IPS-15b (cell line): ENCODE measurements at regions not wholly inside any gene's neighbourhood (a gene's known extent, or its start where the extent isn't known, plus 50 kb on each side); places are given as distances from the start of the nearest gene placed in this dataset.

Source experiments
- H3K27me3 ChIP-seq: one replicate; pipeline ENCODE4 v1.6.1; 2013; ENCODE audit warnings: low read length; ENCODE audit not compliant: control insufficient read depth, insufficient read depth
- H3K36me3 ChIP-seq: one replicate; pipeline ENCODE4 v1.6.1; 2013; ENCODE audit warnings: low read length; ENCODE audit not compliant: control insufficient read depth, insufficient read depth
- H3K4me1 ChIP-seq: one replicate; pipeline ENCODE4 v1.6.1; 2013; ENCODE audit warnings: mild to moderate bottlenecking, low read length; ENCODE audit not compliant: control insufficient read depth, insufficient read depth
- H3K4me3 ChIP-seq: one replicate; pipeline ENCODE4 v1.5.1; 2013; ENCODE audit warnings: low read depth, low read length
- H3K9ac ChIP-seq: one replicate; pipeline ENCODE4 v1.6.1; 2013; ENCODE audit warnings: low read depth, mild to moderate bottlenecking, low read length
- H3K9me3 ChIP-seq: one replicate; pipeline ENCODE4 v1.6.1; 2013; ENCODE audit warnings: mild to moderate bottlenecking, low read length; ENCODE audit not compliant: control insufficient read depth, insufficient read depth

DNA sequence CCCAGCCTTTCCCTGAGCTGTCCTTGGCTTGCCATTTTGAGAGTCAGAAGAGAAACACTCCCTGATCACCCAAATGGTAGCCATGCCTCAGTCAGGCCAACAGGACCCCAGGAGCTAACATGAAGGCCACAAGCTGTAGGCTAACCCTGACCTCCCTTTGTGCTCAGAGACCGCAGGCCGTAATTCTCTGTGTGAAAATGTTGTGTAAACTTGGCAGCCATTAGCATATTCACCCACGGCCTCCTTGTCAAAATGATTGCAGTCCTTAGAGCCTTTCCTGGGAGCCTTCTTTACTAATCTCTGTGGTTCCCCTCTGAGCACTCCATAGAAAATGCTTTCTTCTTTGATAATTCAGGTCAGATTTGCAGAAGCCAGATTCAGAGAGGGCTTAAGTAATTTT, 418.9 kb downstream of the COG6 start:
- no peaks in the 10 kb centered on the region for H3K27me3 ChIP-seq
- H3K36me3 ChIP-seq = no peaks in the 10 kb centered on the region
- H3K9ac ChIP-seq = no peak overlapping the region
- no peaks in the 10 kb centered on the region for H3K9me3 ChIP-seq
- no peaks in the 10 kb centered on the region for H3K4me1 ChIP-seq
- H3K4me3 ChIP-seq = no peak overlapping the region

DNA sequence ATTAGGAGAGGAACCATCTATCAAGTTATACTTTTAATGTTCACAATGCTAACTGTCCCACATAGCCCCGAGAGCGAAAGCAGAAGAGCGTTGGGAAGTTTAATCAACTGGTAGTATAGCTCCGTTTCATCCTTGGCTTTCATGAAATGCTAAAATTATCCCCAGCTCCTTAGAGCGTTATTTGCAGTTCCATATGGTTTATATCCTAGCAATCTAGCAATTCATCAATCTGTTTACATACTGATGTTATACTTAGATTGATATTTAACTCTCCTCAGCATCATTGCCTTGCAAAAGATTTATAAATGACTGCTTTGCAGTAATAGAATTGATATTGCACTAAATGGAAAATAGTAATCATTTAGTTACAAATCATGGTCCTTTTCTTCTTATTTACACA, 419.8 kb downstream of the COG6 start:
- H3K9me3 ChIP-seq = no peaks in the 10 kb centered on the region
- no peak overlapping the region for H3K9ac ChIP-seq
- H3K4me3 ChIP-seq = no peak overlapping the region
- no peaks in the 10 kb centered on the region for H3K4me1 ChIP-seq
- H3K27me3 ChIP-seq = no peaks in the 10 kb centered on the region
- no peaks in the 10 kb centered on the region for H3K36me3 ChIP-seq

DNA sequence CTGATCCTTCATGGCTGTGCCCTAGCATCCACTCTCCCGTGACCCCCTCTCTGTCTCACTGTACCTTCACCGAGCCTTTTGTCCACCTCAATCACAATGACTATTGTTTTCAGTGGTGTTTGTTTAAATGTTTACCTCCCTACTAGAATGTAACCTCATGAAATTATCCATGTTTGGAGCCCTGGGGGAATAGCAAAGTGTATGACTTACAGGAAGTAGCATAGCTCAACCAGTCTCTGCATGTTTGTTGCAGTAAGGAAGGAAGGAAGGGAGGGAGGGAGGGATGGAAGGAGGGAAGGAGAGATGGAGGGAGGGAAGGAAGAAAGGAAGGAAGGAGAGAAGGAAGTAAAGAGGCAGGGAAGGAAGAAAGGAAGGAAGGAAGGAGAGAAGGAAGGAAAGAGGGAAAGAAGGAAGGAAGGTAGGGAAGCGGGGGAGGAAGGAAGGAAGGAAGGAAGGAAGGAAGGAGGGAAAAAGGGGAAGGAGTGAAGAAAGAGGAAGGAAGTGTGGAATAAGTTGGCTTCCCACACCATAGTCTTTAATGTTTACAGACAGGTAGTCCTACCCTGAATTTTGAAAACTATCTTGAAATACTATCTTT, 421.4 kb downstream of the COG6 start:
- Histone ChIP-seq H3K9ac (no peak overlapping the region), H3K36me3 (no peaks in the 10 kb centered on the region), H3K4me3 (no peak overlapping the region), H3K9me3 (no peaks in the 10 kb centered on the region), H3K4me1 (no peaks in the 10 kb centered on the region), H3K27me3 (no peaks in the 10 kb centered on the region)

DNA sequence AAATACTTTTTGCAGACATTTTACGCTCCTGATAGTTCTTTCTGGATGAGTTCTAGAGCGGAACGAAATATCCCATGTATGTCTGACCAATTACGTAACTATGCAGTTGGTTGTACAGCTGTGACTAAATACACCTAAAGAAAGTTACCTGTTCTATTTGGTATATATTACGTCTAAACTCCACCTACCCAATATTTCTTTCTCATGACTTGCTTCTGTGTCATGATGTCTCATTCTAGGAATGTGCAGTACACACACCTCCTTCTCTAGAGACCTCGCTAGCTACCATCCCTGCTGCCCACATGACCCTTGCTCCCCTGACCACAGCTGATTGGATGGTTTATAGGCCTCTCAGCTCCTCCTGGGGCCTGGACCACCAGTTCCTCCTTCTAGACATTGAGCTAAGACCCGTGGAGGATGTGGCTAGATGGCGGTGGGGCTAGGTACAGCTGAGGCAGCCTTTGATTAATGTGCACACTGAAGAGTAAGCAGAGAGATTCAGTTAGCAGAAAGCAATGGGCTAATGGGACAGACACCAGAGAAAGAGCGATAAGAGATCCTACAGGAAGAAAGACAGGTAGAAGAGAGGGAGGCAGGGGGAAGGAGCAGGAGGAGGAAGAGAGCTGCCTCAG, 422.1 kb downstream of the COG6 start:
- no peaks in the 10 kb centered on the region for H3K9me3 ChIP-seq
- no peak overlapping the region for H3K9ac ChIP-seq

DNA sequence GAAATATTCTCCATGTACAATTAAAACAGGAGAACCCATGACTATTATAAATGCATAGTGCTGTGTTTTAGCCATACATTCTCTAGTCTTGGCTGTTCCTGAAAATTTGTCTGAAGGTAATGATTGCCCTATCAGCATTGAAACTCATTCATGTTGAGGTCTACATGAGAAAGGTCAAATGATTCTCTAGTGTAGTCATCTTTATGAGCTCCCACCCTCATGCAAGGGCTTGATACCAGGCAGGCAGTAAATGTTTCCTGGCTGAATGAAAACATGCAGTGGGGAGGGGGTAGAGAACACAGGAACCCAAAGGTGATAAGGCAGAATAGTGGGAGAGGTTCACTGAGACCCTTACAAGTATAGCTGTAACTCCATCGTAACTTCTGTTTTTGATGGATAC, 424.3 kb downstream of the COG6 start:
- no peak overlapping the region for H3K9ac ChIP-seq
- no peaks in the 10 kb centered on the region for H3K4me1 ChIP-seq
- no peaks in the 10 kb centered on the region for H3K27me3 ChIP-seq
- no peaks in the 10 kb centered on the region for H3K9me3 ChIP-seq
- H3K36me3 ChIP-seq = no peaks in the 10 kb centered on the region
- H3K4me3 ChIP-seq = no peak overlapping the region

More for the DNA sequence above, 422.1 kb downstream of the COG6 start:
- H3K36me3 ChIP-seq = no peaks in the 10 kb centered on the region
- H3K4me1 ChIP-seq = no peaks in the 10 kb centered on the region
- no peaks in the 10 kb centered on the region for H3K27me3 ChIP-seq
- H3K4me3 ChIP-seq = no peak overlapping the region

DNA sequence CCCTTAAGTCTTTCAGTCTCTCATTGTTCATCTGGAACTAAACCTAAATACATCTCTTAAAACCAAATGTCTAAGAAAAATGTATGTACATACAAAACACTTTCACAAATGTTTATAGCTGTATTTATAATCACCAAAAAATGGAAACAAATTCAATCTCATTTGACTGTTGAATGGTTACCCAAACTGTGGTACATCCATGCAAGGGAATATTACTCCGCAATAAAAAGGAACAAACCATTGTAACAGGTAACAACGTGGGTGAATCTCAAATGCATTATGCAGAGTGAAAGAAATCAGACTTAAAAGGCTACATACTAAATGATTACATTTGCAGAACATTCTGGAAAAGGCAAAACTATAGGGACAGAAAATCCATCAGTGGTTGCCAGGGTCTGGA, 425.2 kb downstream of the COG6 start:
- H3K36me3 ChIP-seq = no peaks in the 10 kb centered on the region
- no peak overlapping the region for H3K9ac ChIP-seq
- H3K4me3 ChIP-seq = no peak overlapping the region
- no peaks in the 10 kb centered on the region for H3K4me1 ChIP-seq
- no peaks in the 10 kb centered on the region for H3K27me3 ChIP-seq
- no peaks in the 10 kb centered on the region for H3K9me3 ChIP-seq

DNA sequence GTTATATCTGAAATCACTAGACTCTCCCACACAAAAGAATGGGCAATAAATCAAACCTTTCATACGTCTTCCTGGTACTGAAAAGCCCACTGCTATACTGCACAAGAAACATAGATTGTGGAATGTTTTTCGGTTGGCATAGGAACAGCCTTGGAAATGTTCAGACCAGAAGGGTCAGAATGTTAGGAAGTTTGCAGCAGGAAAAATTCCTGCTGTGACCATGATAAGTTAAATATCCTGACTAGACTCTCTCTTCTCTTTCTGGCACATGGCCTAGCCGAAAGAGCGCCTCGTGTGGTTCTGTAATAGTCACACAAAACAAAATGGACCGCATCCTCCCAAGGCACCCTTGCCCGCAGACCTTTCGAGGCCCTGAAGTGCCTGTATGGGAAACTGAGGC, 427.2 kb downstream of the COG6 start:
- no peaks in the 10 kb centered on the region for H3K9me3 ChIP-seq
- H3K27me3 ChIP-seq = no peaks in the 10 kb centered on the region
- H3K9ac ChIP-seq = no peak overlapping the region
- H3K36me3 ChIP-seq = no peaks in the 10 kb centered on the region
- H3K4me3 ChIP-seq = no peak overlapping the region
- H3K4me1 ChIP-seq = peaks cover 3% of the 10 kb centered on the region

DNA sequence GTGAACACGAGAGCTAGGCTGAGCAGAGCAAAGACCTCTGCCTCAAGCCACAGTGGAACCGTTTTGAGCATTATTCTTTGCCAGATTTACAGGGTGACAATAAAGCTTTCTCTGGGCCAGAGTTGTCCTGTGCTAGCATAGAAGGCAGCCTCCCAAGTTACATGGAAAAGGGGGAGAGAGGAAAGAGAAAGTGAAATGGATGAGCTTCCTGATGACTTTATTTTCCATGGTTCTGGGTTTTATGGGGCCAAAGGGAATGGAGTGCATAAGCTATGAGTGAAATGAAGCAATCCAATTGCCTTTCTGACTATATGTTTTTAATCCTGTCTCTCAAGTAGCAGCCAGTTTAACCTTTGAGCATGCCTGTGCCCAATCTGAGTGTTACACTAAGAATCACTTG, 428.4 kb downstream of the COG6 start:
- H3K27me3 ChIP-seq = no peaks in the 10 kb centered on the region

DNA sequence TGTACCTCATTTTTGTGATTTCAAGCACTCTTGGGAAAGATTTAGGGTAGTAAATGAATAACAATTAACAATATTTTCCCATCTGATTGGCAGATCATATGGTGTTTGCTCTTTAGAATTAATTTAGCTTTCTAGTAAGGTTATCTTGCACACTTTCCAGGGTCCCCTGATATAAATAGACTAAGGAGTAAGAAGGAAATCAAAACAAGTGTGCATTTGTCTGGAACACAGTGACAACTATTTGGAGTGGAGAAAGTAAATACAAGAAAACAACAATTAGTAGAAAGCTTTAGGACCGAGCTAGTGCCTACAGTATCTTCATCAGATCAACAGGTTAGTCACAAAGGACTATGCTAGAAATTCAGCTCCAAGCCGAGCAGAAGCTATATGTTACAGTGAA, 429.5 kb downstream of the COG6 start:
- Histone ChIP-seq H3K27me3 (no peaks in the 10 kb centered on the region), H3K9ac (no peak overlapping the region), H3K9me3 (no peaks in the 10 kb centered on the region), H3K4me3 (no peak overlapping the region), H3K36me3 (no peaks in the 10 kb centered on the region), H3K4me1 (peaks cover 3% of the 10 kb centered on the region)

More for the DNA sequence above, 428.4 kb downstream of the COG6 start:
- peaks cover 3% of the 10 kb centered on the region for H3K4me1 ChIP-seq
- H3K9me3 ChIP-seq = no peaks in the 10 kb centered on the region
- H3K4me3 ChIP-seq = no peak overlapping the region
- no peaks in the 10 kb centered on the region for H3K36me3 ChIP-seq
- H3K9ac ChIP-seq = no peak overlapping the region

DNA sequence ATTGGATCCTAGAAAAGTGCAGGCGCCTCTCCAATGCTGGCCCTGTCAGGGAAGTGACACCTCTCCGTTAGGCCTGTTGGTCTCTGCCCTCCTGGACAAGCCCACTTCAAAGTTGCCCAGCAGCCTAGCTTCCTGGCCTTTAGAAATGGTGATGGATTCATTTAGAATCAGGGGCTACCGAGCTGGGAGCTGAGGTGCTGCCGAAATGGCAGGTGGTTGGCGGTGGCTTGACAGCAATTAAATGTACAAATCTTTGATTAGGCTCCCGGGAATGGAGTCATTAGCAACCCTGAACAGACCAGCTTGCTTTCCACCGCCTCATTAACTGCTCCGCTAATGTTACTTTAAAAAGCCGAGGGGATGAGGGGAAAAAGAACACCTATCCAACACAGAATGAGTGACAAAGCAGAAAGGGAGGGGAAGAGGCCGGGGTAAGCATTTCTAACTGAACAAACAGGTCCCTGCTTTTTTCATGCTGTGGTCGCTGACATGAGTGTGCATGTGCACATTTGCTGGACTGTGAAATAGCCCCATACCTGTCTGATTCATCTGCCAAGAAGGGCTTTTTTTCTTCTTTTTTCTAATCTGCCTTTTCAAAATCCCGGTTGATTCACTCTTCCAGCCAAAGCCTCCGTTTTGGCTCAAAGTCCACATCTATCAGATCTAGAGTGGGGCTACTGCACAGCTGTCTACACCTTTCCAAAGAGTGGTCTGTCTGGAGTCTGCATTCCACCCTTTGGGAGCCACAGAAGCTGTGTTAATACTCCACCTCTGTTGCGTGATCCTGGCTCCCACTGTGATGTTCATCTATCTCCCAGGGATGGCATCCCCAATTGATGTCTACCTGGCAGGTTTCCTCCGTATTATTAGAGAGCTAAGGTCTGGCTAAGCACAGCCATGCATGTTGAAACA, 431.9 kb downstream of the COG6 start:
- no peaks in the 10 kb centered on the region for H3K36me3 ChIP-seq
- H3K9ac ChIP-seq = no peak overlapping the region
- no peak overlapping the region for H3K4me3 ChIP-seq
- no peaks in the 10 kb centered on the region for H3K9me3 ChIP-seq
- H3K4me1 ChIP-seq = peaks cover 3% of the 10 kb centered on the region
- no peaks in the 10 kb centered on the region for H3K27me3 ChIP-seq

DNA sequence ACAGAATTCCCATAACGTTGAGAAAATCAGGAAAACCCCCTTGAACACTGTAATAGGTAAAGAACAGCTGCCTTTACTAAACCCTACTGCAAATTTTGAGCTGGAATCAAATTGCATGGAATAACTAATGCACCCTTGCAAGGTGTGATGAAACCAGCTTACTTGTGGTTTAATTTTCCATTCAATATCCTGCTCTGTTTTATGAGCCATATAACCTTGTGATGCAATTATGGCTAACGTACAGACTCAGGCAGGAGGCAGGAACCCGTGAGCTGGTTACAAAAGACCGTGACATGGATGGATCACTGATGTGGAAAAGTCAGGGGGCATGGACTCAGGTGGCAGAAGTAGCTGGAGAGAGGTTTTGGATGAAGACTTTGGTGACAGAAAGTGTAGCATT, 438.6 kb downstream of the COG6 start:
- Histone ChIP-seq H3K4me3 (no peak overlapping the region), H3K9ac (no peak overlapping the region), H3K36me3 (no peaks in the 10 kb centered on the region), H3K4me1 (no peaks in the 10 kb centered on the region), H3K27me3 (no peaks in the 10 kb centered on the region), H3K9me3 (no peaks in the 10 kb centered on the region)
